ENCODE measurements at regions not wholly inside any gene's neighbourhood (a gene's known extent, or its start where the extent isn't known, plus 50 kb on each side); places are given as distances from the start of the nearest gene placed in this dataset.

DNA sequence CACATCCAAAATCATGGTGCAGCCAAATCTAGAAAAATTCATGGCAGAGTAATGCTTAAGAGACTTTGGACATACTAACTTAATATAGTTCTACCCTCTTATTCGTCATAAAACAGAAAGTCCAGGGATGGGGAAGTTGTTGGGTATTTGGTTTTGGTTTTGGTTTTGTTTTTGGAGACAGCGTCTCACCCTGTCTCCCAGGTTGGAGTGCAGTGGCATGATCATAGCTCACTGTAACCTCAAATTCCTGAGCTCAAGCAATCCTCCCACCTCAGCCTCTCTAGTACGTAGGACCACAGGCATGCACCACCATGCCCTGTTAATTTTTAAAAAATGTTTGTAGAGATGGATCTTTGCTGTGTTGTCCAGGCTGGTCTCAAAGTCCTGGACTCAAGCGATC, 271.8 kb upstream of the TENM3 start:
- DNase-seq: no peak

DNA sequence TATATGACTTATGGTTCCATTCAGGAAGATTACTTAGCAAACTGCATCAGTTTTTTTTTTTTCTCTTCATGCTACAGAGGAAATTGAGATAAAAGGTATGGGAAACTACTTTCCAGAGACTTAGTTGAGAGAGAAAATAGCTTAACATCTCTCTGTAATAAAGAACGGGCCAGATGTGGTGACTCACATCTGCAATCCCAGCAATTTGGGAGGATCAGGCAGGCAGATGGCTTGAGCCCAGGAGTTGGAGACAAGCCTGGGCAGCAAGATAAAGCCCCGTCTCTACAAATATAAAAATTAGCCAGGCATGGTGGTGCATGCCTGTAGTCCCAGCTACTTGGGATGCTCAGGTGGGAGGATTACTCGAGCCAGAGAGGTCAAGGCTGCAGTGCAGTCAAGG, 271.2 kb upstream of the TENM3 start:
- no peak for DNase-seq

- no peak for DNase-seq
Observed at GRCh38 chr4:181976764-181977163, 266.4 kb upstream of the TENM3 start.

- no peak for DNase-seq
Observed at GRCh38 chr4:181982437-181982836, 260.8 kb upstream of the TENM3 start.

GRCh38 chr4:181982856-181983255, 260.3 kb upstream of the TENM3 start:
- DNase-seq: no peak

DNA sequence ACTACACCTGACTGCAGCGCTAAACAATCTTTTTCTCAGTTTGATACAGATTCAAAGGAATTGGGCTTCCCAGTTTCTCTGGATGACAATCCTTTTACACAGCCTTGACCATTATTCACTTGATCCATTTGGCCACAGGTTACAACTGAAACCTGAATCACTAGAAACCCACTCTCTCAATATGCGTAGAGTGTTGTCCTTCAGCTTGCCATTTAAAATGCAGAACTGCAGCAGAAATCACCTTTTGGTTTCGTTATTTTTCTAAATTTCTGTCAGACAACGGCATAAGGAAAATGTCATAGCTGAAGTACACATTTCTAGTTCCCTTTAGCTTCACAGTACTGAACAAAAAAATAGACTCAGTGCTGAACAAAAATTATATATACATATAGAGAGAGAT, 255.8 kb upstream of the TENM3 start:
- DNase-seq: no peak

GRCh38 chr4:181989071-181989470, 254.1 kb upstream of the TENM3 start:
- DNase-seq: no peak

GRCh38 chr4:181991369-181992108, 251.7 kb upstream of the TENM3 start:
- no peak for DNase-seq

GRCh38 chr4:181998398-181999295, 244.6 kb upstream of the TENM3 start:
- DNase-seq: no peak

DNA sequence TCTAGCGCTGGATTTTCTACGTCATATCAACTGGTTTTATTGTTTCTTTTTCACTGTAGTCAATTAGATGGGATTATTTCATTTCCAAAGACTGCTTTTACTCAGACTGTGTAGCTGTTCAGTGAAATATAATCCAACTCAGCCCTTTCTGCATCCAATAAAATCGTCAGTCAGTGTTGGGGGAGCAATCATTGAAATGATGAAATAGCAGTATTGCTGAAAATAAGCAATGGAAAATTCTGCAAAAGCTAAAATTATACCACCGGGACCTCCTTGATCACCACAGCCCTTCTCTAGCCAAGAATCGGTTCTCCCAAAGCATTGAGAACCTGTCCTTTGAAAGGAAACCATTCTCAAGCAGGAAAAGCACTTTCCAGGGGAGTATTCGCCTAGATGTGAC, 243.1 kb upstream of the TENM3 start:
- no peak for DNase-seq

DNA sequence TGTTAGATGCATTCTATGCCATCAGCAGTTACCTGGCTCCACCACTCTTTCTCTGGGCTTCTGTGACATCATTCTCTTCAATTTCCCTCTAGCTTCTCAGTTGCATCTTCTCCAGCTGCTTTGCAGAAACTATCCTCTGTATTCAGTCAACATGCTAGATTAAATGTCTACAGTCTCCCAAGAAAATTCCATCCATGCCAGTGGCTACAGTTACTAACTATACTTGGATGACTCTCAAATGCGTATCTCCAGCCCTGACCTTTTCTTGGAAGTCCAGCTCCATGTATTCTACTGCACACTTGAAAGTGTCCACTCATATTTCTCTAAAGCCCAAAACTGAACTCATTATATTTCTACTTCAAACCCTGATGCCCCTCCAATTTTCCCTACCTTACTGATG, 232.3 kb upstream of the TENM3 start:
- no peak for DNase-seq

GRCh38 chr4:182014164-182014563, 229.0 kb upstream of the TENM3 start:
- no peak for DNase-seq

DNA sequence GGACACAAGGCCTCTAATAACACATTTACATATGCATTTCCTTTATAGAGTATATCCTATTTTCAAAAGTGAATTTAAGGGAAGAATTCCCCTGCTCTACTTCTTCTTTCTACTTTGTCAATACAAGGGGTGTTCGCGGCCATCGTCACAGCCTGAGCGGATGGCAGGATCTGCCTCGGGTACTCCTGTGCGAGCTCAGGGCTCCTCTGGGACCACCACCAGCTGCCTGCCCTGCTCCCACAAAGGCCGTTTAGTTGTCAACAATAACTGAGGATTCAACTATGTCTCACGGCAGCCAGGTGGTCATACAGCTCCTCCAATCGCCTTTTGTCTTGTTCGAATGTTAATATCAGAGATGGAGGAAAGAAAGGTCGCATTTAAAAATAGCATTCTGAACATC, 228.2 kb upstream of the TENM3 start:
- DNase-seq: no peak

DNA sequence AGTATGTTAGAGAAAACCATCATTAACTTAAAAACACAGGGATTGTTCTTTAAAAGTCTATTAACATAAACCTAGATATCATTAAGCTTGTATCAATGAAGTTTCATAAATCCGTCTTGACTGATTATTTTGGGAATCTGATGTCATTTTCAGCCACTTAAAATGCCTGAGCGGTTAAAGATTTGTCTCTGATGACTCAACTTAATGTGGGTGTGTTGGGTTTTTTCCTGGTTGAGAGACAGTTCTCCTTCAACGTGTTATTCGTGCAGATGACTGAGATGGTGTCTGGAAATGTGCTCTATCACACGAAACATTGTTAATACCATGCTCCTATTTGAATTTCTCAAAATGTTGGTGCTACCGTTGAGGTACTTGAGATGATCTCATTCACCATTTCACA, 227.3 kb upstream of the TENM3 start:
- DNase-seq: no peak

GRCh38 chr4:182017038-182017437, 226.2 kb upstream of the TENM3 start:
- no peak for DNase-seq

- no peak for DNase-seq
Observed at GRCh38 chr4:182018691-182019090, 224.5 kb upstream of the TENM3 start.

- DNase-seq: peak; percentile 2
Observed at GRCh38 chr4:182019148-182019652, 224.0 kb upstream of the TENM3 start.

GRCh38 chr4:182022909-182023308, 220.3 kb upstream of the TENM3 start:
- DNase-seq: no peak

GRCh38 chr4:182023469-182023868, 219.7 kb upstream of the TENM3 start:
- no peak for DNase-seq

DNA sequence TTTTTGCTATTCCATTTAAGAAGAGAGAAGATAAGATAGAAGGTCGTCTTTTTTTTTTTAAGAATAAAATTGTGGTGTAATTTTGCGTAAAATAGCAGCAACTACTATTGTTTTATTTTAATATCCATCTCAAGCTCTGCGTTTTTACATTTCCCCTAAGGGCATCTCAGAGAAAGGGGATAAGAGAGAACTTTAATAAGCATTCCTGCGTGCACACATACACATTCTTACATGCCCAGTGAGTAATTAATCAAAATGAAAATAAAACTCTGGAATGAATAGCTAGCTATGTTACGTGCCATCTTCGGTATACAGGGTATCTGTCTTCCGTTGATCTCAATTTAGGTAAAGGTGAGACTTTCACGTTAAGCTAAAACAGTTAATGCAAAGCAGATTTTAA, 200.3 kb upstream of the TENM3 start:
- no peak for DNase-seq

- DNase-seq: no peak
Observed at GRCh38 chr4:182048871-182049270, 194.3 kb upstream of the TENM3 start.

DNA sequence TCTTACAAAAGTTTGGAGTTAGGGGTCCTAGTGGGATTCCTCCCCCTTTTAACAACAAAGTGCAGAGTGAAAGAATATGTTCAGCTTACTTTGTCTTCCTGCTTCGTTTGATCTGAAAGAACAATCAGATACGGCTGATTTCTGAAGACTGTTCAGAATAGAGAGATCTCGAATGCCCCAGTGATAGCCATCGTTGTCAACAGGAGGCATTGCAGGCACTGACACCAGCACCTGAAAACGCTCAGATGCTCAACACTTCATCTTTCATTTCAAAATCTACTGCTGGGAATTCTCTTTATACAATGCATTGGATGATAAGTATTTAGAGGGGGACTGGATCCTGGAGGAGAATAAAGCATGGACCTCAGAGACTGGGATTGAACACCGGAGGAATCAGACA, 186.3 kb upstream of the TENM3 start:
- no peak for DNase-seq

- DNase-seq: no peak
Observed at GRCh38 chr4:182062458-182062857, 180.7 kb upstream of the TENM3 start.

DNA sequence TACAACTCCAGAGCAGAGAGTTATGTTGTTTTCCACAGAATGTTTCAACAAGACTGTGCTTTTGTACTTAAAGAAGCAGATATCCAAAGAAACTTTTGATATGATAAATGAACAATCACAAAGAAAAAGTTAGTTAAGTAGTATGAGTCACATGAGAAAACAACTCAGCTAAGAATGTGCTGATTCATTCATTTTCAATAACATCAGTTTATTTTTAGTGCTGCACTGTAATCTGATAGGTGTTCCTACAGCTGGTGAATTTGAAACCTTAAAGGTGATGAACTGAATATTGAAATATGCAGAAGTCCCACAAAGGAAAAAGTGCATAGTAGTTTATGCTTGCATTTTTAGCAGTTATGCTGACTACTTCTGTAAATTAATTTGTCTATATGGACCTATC, 180.3 kb upstream of the TENM3 start:
- no peak for DNase-seq

Data from CD4-positive, alpha-beta T cell treated with Interleukin-10 for 1 hour (primary cell).